Kidney tubule cell (primary cell): ENCODE measurements at regions not wholly inside any gene's neighbourhood (a gene's known extent, or its start where the extent isn't known, plus 50 kb on each side); places are given as distances from the start of the nearest gene placed in this dataset.
"Not testable (repeated sequence)": the region's sequence is repeated elsewhere in the genome, so short reads cannot be mapped to it uniquely, and the experiment has no call there.

Experiments used
- DNase-seq: peaks from one replicate; pipeline ENCODE4 v3.0.0-alpha.2; 2018; ENCODE audit warnings: low spot score

DNA sequence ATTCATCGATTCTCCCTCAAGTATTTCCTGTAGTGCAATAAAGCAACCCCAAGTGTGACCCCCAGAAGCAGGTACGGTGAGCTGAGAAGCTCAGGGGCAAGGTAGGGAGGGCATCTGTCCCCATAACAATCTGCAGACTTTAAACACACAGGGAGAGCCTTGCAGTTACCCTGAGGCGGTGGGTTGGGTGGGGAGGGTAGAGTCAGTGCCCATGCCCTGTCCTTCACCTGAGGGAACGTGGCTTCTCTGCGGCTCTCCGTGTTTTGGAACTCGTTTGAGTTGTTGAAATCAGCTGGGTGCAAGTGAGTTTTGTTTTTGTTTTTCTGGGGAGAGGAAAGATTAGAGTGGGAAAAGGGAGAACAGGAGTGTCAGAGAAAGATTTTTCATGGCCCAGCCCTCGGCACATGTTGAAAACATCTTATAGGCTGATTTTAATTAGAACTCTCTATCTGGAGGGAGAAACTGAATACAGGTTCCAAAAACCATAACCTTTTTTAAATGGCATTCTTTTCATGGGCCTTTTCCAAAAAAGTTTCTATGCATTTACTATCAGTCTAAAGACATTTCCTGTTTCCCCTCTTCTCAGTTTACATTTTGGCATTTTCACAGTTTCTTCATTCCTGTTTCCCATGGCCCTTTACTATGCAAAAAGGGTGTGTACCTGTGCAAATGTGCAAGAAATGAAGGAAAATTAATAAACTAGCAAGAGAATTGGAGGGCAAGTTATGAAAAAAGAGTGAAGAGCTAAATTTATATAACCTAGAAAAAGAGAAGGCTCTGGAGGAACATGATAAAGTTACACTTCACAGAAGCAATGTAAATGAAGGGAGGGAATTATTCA lies 266.5 kb upstream of the VLDLR start:
- no peak for DNase-seq

DNA sequence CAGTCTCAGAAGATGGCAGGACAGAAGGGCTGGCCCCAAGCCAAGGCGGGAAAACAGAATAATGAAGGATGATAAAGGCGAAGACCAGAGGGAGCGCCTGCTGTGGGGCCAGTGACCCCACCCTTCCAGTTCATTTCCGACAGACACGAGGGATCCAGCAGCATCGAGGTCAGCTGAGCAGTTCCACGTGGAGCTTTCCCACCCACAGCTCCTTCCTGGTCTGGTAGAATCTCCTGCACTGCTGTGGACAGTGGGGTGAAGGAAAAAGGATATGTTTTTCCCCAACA lies 265.9 kb upstream of the VLDLR start:
- DNase-seq = no peak

DNA sequence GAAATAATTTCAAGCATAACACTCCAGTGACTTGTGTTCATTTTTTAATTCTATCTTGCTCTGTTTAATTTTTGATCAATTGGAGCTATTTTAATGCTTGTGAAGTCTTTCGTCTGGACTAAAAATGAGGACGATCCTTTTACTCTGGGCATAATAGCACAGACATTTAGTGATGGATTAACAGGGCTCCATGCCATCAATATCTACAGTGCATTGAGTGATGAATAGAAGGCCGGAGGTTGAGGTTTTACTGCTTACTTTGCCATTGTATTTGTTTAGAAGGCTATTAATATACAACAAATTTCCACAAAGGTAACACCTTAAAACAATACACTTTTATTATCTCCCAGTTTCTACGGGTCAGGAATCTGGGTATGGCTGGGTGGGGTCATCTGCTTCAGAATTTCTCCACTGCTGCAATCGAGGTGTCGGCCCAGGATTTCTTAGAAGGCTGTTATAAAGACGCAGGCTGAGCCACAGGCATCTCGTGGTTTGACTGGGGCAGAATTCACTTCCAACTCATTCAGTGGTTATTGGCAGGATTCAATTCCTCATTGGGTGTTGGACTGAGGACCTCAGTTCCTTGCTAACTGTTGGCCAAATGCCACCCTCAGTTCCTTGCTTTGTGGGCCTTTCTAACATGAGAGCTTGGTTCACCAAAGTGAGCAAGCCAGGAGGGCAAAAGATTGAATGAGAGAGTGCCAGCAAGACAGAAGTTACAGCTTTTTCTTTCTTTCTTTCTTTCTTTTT lies 265.4 kb upstream of the VLDLR start:
- DNase-seq = peak; percentile 53

DNA sequence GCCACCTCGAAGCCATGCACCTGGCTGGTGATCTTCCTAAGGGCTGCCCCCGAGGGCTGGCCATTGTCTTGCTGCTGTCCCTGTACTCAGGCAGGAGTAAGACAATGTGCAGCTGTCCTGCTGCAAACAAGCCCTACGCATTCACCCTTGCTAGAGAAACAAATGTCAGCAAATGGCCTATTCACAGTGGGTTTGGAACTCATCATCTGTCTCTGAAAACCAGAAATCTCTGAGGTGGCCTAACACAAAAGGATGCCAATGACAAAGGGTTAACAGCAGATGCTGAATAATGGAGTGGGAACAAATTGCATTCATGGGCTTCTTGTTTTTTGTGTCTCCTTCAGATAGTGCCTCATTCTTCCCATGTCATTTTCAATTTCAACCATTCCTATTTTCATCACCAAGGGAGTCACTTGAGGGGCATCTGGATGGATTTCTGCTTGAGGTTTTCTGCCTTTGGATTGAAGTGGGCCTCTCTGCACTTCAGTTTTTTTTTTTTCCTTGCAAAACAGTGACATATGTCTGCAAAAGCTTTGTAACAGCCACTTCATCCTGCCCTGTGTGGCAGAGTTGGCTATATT lies 261.6 kb upstream of the VLDLR start:
- no peak for DNase-seq

DNA sequence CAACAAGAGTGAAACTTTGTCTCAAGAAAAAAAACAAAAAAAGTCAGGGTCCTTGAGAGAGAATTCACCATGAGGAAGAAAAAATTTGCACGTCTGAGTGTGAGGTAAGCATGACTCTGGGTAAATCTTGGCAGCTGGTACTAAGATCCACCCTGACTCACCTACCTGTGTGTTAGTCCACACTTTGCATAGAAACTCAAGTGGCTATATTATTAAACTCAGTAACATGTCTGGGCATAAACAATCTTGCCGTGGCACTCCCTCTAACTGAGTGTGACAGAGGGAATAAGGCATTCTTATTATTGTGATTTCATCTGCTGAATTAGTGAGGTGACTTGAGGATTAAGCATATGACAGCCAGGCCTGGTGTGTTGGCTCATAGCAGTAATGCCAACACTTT lies 259.4 kb upstream of the VLDLR start:
- peak; percentile 30 for DNase-seq

DNA sequence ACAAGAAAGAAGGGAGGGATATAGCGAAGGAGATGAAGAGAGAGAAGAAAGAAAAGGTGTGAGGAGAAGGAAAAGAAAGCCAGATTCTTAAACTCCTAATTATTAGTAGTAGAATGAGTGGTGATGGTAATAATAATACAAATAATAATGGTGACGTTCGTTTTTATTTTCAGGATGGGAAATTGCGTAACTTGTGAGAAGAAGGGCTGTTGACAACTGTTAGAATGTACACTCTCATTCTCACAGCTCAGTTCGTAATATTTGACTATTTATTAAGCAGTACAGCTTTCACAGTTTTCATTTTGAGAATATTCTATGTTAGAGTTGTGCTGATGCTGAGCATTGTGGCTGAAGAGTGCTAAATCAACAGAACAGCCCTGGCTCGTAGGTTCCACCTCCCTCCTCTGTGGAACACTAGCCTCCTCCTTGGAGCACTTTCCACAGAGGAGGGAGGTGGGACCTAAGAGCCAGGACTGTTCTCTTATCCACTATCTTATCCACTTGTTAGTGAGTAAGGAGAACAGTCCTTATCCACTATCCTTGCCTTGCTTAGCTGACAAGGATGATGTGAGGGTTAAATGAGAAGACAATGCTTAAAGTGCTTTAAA lies 258.3 kb upstream of the VLDLR start:
- DNase-seq = no peak

DNA sequence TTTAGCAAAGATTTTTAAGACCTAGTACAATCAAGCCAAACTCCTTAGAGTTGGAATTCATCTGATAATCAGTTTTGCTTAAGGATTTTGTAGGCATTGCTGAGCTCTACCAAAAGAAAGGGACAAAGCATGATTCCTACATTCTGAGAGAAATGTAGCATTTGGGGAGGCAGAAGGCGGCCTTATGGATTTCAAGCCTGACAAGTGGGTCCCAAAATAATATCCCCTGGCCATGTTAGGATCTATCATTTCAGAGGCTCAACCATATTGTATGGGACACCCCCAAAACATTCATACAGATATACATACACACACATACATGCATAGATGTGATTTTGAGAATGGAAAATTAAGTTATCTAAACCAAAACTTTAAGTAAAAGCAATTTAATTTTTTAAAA lies 257.8 kb upstream of the VLDLR start:
- DNase-seq = no peak

DNA sequence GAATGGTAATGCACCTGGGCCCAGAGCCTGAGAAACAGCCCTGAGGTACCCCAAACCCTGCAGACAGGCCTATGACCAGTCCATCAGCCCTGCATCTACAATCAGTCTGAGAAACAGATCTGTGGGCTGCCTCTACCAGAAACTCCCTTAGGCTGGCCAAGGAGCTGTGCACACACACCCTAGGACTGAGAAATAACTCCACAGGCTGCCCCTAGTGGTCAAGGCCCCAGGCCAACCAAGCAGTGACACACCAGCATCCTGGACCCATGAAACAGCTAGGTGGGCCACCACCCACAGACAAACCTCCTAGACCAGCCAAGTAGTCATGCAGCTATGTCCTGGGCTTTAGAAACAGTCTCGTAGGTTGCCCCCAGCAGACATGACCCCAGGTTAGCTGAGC lies 253.6 kb upstream of the VLDLR start:
- no peak for DNase-seq

DNA sequence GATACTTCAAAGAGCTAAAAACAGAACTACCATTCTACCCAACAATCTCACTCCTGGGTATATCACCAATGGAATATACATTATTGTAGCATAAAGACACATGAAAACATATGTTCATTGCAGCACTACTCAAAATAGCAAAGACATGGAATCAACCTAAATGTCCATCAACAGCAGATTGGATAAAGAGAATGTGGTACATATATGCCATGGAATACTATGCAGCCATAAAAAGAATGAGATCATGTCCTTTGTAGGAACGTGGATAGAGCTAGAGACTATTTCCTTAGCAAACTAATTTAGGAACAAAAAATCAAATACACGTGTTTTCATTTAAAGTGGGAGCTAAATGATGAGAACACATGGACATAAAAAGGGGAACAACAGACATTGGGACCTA lies 247.9 kb upstream of the VLDLR start:
- DNase-seq = no peak

DNA sequence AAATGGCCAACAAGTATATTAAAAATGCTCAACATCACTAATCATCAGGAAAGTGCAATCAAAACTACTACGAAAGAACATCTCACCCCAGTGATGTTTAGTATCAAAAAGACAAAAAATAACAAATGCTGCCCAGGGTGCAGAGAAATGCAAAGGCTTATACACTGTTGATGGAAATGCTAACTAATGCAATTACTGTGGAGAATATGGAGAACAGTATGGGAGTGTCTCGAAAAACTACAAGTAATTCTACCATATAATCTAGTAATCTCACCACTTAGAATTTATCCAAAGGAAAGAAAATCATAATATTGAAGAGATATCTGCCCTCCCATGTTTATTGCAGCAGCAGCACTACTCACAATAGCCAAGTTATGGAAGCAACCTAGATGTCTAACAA lies 246.5 kb upstream of the VLDLR start:
- no peak for DNase-seq

DNA sequence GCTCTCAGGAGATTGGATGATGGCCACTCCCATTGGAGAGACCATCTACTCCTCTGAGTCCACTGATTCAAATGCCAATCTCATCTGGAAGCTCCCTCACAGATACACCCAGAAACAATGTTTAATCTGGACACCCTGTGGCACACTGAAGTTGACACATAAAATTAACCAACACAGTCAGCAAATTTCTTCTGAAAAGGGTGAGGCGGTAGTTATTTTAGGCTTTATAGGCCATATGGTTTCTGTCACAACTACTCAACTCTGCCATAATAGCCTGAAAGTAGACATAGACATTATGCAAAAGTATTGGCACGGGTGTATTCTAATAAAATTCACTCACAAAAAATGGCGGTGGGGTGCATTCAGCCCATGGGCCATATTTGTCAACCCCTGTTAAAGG lies 244.5 kb upstream of the VLDLR start:
- no peak for DNase-seq

DNA sequence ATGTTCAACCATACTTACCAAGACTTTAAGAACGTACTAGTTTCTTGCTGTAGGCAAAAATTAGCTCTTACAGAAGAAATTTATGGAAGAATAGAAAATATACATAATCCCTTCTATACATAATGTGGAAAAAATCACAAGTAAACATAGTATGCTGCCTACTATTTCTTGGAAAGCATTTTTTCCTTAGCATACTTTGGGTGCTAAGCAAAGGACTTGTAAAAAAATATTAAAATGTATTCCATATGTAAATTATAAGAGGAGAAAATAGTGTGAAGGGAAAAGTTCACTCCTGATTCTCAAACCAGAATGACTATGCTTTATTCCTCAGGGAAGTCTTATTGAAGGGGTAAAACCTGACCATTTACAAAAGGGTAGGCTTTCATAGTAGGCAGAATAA lies 243.8 kb upstream of the VLDLR start:
- no peak for DNase-seq

DNA sequence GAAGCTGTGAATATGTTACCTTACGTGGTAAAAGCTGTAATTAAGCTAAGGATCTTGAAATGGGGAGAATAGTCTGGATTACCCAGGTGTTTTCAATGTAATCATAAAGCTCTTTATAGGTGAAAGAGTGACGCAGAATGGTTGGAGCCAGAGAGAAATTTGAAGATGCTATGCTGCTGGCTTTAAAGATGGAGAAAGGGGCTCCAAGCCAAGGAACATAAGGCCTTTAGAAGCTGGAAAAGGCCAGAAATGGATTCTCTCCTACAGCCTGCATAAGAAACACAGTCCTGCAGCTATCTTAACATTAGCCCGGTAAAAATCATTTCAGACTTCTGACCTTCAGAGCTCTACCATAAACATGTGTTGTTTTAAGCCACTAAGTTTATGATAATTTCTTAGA lies 243.3 kb upstream of the VLDLR start:
- DNase-seq = no peak

DNA sequence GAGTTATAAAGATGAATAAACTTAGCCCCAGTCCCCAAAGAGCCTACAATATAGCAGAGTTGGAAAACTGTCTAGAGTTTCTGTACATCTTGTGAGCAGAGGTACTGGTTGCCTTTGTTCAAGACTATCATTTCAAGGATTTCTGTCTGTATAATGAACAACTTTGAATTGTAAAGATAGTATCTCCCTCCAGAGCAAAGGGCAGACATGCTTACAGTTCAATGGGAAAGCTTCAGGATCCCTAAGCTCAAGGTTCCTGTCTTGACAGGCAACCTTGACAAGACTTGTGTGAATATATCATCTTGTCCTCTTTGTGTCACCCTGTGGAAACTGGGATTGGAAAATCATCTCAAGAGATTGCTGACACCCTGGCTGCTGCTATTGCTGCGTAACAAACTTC lies 242.8 kb upstream of the VLDLR start:
- no peak for DNase-seq

DNA sequence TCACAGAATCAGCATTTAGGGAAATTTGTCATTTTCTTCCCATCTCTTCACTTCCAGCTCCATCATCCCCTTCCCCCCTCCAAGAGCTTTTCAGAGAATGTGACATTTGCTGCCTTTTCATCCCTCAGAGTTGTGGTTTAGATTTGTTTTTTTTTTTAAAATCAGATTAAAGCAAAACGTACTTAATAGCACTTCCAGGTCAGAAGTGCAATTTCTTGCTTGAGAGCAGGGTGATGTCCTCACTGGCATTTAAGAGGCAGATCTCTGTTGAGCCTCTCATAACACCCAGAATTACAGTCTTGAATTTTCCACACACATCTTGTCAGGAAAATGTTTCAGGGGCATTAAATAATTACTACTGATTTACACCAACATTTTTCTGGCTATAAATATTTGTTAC lies 236.8 kb upstream of the VLDLR start:
- no peak for DNase-seq

DNA sequence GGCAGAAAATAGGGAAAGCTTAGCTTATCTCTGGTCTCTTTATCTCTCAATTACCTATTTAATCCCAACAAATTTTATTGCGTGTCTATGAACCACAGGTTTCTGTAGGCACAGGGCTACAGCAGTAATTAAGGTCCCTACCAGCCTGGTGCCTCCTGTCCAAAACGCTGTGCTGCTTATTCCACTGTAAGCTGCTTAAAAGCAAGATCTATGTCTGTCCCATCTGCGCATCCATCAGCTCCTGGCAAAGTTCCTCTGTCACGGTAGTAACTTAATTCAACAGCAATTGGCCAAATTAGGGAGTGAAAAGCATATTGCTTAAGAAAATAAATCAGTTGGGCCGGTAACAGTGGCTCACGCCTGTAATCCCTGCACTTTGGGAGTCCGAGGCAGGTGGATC lies 235.8 kb upstream of the VLDLR start:
- no peak for DNase-seq

DNA sequence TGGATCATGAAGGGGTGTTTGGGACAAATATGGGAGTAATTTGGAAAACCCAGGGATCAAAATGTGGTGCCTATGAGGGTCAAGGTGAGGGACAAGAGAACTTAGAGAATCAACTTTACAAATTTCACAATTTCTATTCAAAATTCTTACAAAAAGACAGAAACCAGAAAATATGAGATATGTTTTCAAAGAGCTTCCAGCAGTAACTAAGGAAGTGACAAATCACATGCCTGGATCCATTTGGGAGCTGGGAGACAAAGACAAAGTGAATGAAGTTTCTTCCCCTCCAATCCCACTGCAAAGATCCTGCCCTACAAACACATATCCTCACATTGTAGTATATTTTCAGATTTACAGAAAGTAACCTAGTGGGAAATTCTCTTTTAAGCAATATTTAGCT lies 235.0 kb upstream of the VLDLR start:
- DNase-seq = no peak

DNA sequence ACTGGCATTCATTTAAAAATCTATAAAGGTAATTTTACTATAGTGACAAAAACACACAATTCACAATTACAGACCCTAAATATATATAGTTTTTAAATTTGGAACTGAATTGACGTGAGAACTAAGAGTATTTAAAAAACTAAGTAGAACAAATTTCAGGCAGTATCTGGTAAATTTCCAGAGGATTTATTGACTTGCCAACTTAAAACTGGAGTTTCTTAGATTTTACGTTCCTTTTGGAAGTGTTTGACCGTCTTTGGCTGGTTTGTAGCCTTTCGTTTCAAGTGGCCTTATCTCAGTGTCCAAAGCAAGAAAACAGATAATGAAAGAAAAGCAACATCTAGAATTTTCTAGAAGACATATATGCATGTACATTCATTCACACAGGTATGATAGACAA lies 234.4 kb upstream of the VLDLR start:
- DNase-seq = no peak

DNA sequence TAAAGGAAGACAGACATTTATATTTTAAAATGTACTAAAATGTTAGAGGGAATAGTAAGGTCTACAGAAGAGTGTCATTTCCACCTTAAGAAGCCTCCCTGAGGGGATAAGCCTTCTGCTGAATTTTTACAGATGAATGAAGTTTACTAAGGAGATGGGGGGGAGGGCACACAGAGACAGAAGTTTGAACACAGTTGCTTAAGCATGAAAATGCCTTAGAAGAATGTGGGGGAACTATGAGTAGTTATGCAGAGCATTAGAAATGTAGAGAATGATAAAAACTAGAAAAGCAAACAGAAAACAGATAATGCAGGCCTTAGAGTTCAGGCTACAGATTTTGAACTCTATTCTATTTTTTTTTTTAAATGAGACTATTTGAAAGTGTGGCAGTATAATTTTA lies 232.2 kb upstream of the VLDLR start:
- DNase-seq = peak; percentile 16

DNA sequence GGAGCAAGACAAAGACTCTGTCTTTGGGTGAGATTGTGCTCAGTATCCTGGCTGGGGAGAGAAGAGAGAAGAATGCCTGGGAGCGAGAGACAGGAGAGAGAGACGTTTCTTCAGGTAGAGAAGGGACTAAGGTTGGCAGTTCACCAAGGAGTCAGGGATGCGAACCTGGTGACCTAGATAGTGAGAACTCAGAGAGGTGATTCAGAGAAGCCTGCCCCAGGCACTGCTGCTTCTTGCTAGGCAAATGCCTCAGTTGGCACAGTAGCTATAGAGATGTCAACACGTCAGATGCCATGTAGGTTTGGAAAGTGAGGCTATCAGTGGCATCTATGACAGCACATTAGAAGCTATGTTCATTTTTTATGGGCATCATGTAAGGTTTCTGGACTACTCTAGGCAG lies 231.6 kb upstream of the VLDLR start:
- DNase-seq = peak; percentile 22

DNA sequence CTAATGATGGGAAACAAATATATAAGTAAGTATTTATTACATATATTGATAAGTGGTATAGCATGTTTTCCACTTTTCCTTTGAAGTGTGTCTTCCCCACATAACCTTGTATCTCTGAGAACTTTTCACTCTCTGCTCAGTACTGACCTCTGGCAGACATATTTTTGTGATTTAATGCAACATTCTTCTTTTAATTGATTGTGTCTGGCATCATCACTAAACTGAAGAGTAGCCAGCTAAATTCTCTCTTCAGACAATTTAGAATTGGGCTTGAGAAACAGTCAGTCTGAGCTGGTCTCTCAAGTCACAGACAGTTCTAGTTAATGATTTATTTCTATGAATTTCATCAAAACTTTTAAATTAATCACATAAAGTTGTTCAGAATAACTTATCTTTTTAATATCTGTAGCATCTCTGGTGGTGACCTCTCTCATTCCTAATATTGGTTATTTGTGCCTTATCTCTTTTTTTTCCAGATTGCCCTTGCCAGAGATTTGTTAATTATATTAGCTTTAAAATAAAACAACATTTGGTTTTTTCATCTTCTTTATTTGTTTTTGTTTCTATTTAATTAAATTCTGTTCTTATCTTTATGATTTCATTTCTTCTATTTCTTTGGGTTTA lies 230.0 kb upstream of the VLDLR start:
- DNase-seq = peak; percentile 9

DNA sequence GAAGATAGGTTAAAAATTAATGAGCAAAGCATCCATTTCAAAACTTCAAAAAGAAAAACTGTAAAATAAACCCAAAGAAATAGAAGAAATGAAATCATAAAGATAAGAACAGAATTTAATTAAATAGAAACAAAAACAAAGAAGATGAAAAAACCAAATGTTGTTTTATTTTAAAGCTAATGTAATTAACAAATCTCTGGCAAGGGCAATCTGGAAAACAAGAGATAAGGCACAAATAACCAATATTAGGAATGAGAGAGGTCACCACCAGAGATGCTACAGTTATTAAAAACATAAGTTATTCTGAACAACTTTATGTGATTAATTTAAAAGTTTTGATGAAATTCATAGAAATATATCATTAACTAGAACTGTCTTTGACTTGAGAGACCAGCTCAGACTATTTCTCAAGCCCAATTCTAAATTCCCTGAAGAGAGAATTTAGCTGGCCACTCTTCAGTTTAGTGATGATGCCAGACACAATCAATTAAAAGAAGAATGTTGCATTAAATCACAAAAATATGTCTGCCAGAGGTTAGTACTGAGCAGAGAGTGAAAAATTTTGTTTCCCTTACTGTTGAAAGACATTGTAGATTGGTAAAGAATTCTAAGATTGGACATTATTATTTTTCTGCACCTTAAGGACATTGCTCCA lies 227.4 kb upstream of the VLDLR start:
- not testable (repeated sequence) for DNase-seq
